GM18909 (cell line): ENCODE measurements at regions not wholly inside any gene's neighbourhood (a gene's known extent, or its start where the extent isn't known, plus 50 kb on each side); places are given as distances from the start of the nearest gene placed in this dataset.
A peak's percentile ranks its signal among the peaks of the same experiment; 100 is the strongest.

ENCODE experiments used
- ATAC-seq: cut with Tn5 transposase; IDR thresholded peaks from one replicate; pipeline ENCODE4 v1.9.1; 2021; ENCODE audit warnings: mild to moderate bottlenecking; ENCODE audit not compliant: unreplicated experiment, poor library complexity

DNA sequence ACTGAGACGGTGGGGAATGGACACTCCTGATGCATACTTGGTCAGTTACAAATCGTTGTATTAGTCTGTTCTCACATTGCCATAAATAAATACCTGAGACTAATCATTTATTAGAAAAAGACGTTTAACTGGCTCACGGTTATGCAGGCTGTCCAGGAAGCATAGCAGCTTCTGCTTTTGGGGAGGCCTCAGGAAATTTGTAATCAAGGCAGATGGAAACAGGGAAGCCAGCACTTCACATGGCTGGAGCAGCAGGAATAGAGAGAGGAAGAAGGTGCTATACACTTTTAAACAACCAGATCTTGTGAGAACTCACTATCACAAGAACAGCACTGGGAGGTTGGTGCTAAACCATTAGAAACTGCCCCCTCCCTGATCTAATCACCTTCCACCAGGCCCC, 418.2 kb downstream of the FLRT2 start:
- ATAC-seq: no peak

DNA sequence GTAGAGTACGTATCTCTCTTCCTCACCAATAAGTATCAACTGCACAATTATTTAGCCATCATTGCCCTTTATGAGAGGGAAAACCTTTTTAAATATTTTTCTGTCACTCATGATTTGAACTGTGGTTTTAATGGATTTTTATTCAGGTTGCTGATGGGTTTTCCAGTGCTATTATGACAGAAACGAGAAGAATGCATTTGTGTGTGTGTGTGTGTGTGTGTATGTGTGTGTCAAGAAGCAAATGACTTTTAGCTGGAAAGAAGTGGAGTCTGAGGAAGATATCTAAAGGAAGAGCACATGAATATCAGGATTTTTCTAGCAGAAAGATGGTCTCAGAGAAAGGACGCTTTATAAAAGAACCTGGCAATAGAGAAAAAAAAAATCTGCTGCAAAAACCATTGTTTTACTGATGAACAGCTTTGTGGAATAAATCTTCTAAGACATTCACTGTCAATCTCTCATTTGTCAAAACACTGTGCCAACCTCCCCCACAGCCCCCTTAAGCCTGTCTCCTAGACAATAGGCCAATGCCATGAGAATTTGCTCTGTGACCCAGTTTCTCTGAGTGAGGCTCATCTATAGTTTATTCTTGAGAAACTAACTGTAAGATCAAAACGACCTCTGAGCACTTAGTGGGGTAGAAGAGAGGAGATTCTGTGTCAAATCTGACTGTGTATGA, 417.7 kb downstream of the FLRT2 start:
- no peak for ATAC-seq

DNA sequence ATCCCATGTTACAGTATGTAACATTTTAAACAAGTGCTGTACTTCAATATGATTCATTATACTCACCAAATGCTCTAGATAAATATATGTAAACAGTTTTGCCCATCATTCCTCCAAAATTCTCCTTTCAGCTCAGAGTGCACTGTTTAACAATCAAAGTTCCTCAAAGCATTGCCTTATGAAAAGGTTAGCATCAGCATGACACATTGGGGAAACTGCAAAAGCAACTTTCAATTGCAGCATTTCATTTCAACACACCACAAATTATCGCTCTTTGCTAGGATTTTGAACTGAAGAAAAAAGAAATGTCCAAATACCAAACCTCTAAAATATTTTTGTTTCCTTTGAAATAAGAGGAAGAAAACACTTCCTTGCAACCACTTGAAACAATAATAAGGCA, 413.2 kb downstream of the FLRT2 start:
- ATAC-seq: no peak

DNA sequence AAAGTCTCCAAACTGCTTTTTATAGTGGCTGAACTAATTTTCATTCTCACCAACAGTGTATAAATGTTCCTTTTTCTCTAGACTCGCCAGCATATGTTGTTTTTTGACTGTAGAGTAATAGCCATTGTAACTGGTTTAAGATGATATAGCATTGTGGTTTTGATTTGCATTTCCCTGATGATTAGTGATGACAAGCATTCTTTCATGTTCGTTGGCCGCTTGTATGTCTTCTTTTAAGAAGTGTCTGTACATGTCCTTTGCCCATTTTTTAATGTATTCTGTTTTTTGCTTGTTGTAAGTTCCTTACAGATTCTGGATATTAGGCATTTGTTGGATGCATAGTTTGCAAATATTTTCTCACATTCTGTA, 404.9 kb downstream of the FLRT2 start:
- peak; percentile 47 for ATAC-seq

DNA sequence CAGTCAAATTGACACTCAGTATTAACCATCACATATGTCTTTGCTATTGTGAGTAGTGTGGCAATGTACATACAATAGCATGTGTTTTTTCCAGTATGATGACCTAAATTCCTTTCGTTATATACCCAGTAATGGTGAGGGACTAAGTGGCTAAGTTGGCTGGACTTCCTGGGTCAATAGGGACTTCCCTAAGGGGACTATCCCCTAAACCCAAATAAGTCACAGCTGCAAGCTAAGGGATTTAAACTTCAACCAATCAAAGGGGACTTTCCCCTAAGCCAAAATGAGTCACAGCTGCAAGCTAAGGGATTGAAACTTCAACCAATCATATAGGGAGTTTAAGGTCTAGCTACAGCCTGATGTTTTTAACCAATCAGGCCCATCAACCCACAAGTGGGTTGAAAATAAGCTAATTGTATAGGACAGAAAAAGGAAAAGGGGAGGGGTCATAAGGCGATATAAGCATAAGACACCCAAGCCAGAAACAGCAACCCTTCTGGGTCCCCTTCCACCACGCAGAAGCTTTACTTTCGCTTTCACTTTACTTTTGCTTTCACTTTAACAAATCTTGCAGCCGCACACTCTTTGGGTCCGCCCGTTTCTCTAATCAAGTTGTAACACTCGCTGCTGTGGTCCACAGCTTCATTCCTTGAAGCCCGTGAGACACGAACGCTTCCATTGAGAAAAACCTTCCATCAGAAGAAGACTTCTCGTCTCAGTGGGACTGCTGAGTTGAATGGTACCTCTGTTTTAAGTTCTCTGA, 404.4 kb downstream of the FLRT2 start:
- peak; percentile 94 for ATAC-seq

DNA sequence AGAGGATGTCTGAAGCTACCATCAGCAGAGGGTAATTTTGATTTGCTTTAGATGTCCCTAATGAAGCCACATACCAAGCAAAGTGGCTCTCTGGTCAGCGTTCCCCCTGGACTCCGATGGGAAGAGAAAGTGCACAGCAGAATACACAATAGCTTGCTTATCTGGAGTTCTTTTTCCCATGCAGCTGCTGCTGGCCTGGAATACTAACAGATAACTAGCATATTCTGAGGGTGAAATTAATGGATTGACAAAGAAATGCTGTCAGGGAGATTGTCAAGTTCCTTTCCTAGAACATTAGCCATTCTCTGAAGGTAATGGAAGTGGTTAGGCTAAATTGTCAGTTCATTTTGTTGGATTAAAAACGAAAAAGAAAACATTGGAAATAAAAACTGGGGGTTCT, 391.3 kb downstream of the FLRT2 start:
- no peak for ATAC-seq

DNA sequence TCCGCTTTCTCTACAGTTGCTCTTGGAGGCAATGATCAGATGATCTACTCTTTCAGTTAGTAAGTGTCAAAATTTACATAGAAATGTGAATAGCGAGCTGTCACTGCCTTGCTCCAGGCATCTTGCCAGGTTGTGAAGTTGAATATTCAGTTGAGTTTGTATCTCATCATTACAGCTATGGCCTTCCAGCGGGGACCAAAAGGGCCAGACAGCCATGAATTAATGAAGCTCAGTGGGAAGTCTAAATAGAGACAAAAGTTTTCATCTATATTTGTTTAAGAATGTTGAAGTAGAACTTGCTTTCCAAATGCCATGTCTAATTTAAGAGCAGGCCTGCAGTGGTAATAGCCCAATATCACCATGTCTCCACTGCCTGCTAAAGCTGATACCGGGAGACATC, 387.8 kb downstream of the FLRT2 start:
- ATAC-seq: no peak

DNA sequence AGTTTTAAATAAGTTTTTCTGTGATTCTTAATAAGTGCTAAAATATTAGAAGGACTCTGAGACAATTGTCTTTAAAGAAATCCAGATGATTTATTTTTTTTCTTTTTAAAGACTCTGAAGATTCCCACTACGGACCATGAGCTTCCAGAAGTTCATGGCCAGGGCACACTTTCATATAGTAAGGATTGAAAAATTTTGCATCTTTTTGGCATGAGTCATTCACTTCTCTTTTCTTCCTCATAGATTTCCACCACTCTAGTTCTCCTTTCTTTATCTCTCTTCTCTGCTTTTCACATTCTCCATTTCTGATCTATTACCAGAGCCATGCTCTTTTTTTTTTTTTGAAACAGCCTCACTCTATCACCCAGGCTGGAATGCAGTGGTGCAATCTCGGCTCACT, 385.8 kb downstream of the FLRT2 start:
- no peak for ATAC-seq

DNA sequence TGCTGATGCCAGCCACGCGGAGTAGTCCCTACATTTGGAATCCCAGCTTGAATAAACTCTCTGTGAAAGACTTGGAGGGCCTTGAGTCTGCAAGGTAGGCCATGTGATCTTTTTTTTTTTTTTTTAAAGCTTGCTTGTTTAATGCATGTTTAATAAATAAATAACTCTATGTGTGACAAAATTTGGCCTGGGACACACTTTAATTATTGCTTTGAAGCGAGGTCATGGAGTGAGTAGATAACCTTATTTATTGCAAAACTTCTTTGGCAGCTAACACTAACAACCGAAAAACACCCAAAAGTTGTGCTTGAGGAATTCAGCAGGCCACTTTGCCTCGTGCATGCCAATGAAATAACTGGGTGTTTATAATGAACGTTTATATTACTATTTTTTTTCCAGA, 382.2 kb downstream of the FLRT2 start:
- ATAC-seq: no peak

DNA sequence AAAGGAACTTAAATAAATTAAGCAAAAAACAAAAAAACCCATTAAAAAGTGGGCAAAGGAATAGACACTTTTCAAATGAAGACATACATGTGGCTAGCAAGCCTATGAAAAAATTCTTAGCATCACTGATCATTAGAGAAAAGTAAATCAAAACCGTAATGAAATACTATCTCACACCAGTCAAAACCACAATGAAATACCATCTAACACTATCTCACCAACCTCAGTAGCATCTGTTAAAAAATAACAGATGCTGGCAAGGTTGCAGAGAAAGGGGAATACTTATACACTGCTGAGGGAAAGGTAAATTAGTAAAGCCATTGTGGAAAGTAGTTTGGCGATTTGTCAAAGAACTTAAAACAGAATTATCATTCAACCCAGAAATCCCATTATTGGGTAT, 381.1 kb downstream of the FLRT2 start:
- no peak for ATAC-seq

DNA sequence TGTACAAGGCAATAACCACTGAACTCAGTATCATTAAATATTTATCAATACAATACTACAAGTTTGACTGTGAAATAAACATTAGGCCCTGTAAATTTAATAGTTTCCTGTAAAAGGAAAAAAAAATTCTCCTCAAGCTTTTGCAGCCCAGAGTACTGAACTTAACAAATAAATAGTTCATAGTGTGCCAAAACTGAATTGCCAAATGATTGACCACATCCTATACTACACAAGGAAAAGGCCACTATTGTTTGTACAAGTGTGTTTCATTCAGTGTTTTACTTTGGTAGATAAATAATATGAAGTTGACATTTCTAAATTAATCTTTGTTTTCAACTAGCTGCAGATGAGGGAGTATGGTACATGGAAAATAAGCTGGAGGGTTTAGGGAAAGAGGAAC, 379.6 kb downstream of the FLRT2 start:
- ATAC-seq: no peak

DNA sequence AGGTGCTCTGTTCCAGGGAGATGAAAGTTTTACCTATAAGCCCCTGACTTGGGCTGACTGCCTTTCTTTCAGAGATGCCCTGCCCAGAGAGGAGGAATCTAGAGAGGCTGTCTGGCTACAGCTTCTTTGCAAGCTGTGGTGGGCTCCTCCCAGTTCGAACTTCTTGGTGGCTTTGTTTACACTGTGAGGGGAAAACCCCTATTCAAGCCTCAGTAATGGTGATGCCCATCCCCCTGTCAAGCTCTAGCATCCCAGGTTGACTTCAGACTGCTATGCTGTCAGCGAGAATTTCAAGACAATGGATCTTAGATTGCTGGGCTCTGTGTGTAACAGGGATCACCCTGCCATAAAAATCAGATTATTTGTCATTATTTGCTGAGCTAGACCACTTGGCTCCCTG, 377.6 kb downstream of the FLRT2 start:
- no peak for ATAC-seq

DNA sequence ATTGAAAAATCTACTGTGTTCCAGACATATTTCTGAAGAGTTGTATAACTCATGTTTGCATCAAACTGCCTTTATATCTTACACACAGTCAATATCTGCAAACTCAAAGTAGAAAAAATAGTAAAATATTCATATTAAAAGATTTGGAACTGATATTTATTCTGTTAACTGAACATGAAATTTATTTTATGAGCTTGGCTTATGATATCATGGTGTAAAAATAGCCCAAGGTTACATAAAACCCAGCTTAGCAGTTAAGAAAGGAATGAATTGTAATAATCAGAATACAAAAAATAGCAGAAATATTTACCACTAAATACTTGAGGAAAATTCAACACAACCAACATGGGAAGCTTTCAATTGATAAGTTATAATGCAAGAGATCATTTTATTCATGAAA, 367.9 kb downstream of the FLRT2 start:
- ATAC-seq: no peak

DNA sequence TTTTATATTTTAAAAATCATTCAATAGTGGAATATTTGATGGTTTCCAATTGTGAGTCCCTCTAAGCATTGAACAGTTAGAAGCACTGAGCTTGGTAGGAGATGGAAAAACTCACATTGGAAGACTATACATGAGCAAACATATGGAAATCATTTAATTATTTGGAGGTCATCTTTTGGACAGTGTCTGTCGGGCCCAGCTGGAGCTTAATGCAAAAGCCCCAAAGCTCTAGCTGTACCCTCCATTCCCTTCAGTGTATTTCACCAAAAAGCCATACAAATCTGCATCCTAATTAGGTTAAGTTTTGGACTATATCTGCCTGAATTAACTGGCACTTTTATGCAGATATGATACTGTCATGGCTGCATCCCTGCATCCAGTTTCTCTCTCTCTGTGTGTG, 365.7 kb downstream of the FLRT2 start:
- no peak for ATAC-seq

DNA sequence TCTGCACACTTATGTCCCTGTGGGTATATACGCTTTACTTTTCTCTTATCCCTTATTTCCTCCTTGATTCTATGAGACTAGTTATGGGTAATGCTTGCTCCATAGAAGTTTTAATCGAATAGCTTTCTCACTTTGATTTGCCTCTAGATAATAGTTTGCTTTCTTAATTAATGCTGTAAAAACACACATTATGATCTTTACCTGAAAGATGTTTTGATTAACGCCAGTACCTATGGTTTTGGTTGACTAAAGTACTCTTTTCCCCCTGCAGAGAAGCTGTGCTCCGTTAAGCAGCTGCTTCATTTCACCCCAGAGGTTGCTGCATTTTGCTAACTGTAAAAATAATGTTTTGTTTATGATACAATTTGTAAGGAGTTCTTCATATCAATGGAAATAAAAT, 362.3 kb downstream of the FLRT2 start:
- ATAC-seq: no peak

DNA sequence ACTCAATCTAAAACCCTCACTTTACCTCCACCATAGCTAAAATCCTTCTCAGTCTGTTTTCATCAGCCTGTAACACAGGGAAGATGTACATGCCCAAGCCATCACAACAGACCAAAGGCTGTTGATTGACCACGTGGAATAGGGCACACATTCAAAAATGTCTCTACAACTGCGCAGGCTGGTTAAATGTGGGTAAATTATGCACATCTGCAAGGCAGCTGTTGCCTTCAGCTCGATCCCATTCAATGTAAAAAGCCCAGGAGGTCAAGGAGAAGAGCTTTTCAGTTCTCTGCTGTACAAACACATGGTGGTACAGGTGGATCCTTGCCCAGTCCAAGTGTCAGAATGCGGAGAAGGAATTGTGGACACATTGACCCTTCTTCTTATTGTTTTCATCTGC, 354.0 kb downstream of the FLRT2 start:
- ATAC-seq: no peak

DNA sequence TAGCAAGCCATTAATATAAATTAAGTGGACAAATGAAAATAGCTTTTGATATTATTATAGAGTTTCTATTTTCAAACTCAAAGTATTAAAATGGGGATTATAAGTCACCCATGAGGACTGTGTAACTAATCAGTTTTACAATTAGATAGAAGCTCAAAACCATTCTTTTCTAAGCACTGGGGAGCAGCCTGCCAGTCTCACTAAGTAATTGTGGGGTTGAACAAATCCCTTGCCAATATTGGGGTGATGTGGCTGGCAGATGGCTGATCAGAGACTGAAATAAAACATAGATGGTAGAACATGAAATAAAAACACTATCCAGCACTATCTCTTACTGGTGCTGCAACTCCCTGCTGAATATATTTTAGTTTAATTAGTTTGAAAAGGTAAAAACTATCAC, 353.2 kb downstream of the FLRT2 start:
- no peak for ATAC-seq

DNA sequence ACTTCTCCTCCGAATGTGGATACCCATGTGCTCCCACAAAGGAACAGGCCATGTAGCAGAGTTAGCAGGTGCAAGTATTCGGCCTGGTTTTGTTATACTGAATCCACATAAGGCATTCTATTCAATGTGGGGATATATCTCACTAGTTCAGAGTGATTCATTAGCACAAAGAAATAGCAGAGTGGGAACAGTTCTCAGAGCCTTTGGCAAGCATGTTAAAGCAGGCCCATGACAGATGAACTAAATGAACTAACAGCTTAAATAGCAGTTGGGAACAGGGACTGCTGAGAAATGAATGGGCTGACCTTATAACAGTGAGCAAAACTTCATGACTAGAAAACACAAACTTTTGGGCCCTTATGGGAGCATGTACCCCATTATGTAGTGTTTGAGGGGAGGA, 352.0 kb downstream of the FLRT2 start:
- ATAC-seq: no peak

DNA sequence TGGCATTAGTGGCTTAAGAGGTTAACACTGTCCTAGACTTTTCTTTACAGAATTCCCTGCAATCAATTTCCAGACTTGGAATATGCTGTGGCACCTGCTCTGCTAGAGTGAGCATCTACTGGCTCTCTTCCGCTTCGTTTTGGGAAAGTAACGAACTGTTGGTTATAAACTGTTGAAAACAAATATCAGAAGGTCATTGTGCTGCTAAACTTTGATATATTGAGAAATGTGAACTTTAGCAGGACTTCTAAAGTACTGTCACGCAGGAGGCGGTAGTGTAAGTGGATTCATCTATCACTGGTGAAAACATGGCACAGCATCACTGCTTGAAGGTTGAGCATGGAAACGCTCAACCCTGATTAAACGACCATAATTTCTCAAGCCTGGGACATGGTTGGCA, 348.9 kb downstream of the FLRT2 start:
- ATAC-seq: no peak

DNA sequence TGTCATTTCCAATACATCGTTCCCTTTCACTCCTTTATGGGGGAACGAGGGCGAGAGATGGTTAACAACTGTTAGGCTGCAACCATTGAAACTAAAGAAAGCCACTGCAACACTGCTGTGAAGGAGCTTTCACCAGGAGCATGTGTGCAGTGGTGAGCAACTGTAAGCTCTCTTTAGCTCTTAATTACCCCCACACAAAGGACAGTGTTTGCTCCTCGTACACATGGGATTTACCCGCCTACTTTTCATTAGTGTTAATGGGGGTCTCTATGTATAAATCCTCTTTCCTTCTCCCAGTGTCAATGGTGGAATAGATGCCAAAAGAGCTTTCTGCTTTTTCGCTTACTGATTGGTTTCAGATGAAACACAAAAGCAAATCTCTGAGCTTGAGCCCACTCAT, 343.1 kb downstream of the FLRT2 start:
- ATAC-seq: no peak

DNA sequence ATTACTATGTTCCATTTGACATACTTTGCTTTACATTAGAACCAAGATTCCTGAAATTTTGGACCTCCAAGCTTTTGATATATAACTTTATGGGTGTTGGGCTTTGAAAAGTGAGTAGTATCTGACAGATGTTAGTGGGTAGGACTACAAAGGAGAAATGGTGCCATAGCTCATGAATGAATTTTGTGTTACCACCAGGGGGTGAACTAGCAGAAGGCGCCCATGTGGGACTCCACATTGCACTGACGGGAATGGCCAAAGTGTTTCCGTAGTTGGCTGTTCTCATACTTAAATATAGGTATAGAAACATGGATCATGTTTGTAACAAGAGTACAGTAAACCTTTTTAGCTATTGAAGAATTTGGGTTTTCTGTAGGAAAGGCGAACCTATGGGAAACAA, 337.5 kb downstream of the FLRT2 start:
- ATAC-seq: no peak

DNA sequence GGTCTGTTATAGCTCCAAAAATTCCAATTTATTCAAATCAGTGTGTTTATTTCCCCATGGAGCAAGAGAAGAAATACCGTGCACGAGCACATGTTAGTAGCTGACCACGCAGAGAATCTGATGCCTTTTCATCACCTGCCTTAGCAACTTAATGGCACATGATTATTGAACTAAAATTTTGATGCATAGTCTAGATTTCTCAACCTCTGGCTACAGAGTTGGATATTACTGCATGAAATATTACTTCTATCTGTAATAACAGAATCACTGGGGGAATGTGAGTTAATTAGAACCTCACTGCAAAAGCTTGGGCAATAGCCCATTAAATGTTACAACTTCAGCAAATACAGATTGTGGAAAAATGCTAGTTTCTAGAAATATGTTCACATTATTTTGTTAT, 335.8 kb downstream of the FLRT2 start:
- no peak for ATAC-seq
